K562 (cell line): ENCODE measurements at regions not wholly inside any gene's neighbourhood (a gene's known extent, or its start where the extent isn't known, plus 50 kb on each side); places are given as distances from the start of the nearest gene placed in this dataset.

Source experiments
- ATF6 ChIP-seq: sonication (generic); formaldehyde crosslinking; IDR thresholded peaks from 2 replicates; pipeline ENCODE4 v1.4.0; 2020; ENCODE audit warnings: mild to moderate bottlenecking, missing genetic modification reagents
- GTF3C2 ChIP-seq: IDR thresholded peaks from 3 replicates; pipeline ENCODE4 v1.6.1; 2011; ENCODE audit warnings: borderline replicate concordance, mild to moderate bottlenecking, moderate library complexity; ENCODE audit not compliant: insufficient read length; ENCODE audit errors: extremely low read depth
- TFAM ChIP-seq: fragments of 250-450 bp; sonication (Bioruptor Pico); conservative IDR thresholded peaks from 2 replicates; pipeline ENCODE4 v1.5.0; 2021; ENCODE audit warnings: mild to moderate bottlenecking, moderate library complexity
- TRIM25 ChIP-seq: fragments of 450-650 bp; IDR thresholded peaks from 2 replicates; pipeline ENCODE4 v1.7.0; 2016; ENCODE audit warnings: borderline replicate concordance
- ZNF436 ChIP-seq: fragments of 250-450, 450-650 bp; sonication (Bioruptor Pico); formaldehyde crosslinking; IDR thresholded peaks from 2 replicates; pipeline ENCODE4 v1.7.0; 2020; ENCODE audit warnings: mild to moderate bottlenecking

GRCh38 chr16:75865736-75866135 is 139.4 kb upstream of the CPHXL start (continued):
- TF ChIP-seq GTF3C2 (no peak), ATF6 (no peak), ZNF436 (CRISPR knock-in tag) (no peak), TFAM (CRISPR knock-in tag) (no peak), TRIM25 (no peak)
